Left lung (tissue), 4 donors: ENCODE measurements at regions not wholly inside any gene's neighbourhood (a gene's known extent, or its start where the extent isn't known, plus 50 kb on each side); places are given as distances from the start of the nearest gene placed in this dataset.

ENCODE experiments used
- ATAC-seq: fragments of 200-7000 bp; cut with Tn5 transposase; one replicate; pipeline ENCODE4 v1.9.1; 2020; ENCODE audit warnings: moderate library complexity
- DNase-seq, 4 donors: peaks; one replicate each; pipeline ENCODE4 v3.0.0-alpha.2; 2013 to 2020
- H3K27ac ChIP-seq, 2 donors: fragments of 200-600 bp; sonication (generic) in 1 of 2; one replicate each; pipeline versions ENCODE4 v1.5.0 to v1.8.0; 2020 to 2021
- H3K27me3 ChIP-seq, 2 donors: fragments of 200-600 bp; sonication (generic) in 1 of 2; one replicate each; pipeline versions ENCODE4 v1.5.0 to v1.8.0; 2020 to 2021
- H3K36me3 ChIP-seq, 2 donors: fragments of 200-600 bp; sonication (generic) in 1 of 2; one replicate each; pipeline versions ENCODE4 v1.5.0 to v1.8.0; 2020 to 2021
- H3K4me1 ChIP-seq, 2 donors: fragments of 200-600 bp; one replicate each; pipeline ENCODE4 v1.8.0; 2021
- H3K4me3 ChIP-seq, 2 donors: fragments of 200-600 bp; sonication (generic) in 1 of 2; one replicate each; pipeline versions ENCODE4 v1.5.0 to v1.8.0; 2020 to 2021; ENCODE audit warnings: mild to moderate bottlenecking in 1 of 2
- H3K9me3 ChIP-seq, 2 donors: fragments of 200-600 bp; sonication (generic) in 1 of 2; one replicate each; pipeline versions ENCODE4 v1.5.0 to v1.8.0; 2020 to 2021
- intact Hi-C, 2 donors: fragments of 100-400 bp; cut with DNase I; formaldehyde crosslinking; loops; one replicate each; pipeline versions ENCODE4 v1.11.2 to v1.14.2; 2022
- TF ChIP-seq, protein P1 (sequence below), 2 donors: fragments of 200-600 bp; sonication (generic) in 1 of 2; IDR thresholded peaks; one replicate each; pipeline versions ENCODE4 v1.5.0 to v1.8.0; 2021; ENCODE audit warnings: antibody characterized with exemption in 2 of 2
- donor health status: DM: no; HTN: yes; CAD: no.
- donor health status: DM: no; HTN: no; CAD: no.

DNA sequence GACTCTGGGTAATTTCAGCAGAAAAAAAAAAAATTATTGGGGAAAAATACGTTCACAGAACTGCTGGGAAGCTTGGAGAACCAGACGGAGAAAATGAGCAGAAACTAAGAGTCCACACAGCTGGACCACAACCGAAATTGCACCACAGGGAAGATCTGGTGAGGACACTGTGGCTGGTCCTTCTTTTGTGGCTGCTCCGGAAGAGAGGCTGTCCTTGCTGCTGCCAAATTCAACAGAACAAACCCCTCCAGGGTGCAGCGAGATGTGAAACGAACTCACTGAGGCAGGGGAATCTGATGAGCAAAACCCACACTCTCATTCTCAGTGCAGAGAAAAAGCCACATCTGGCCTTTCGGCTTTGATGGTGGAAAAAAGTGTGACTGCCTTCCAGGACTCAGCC, 200.0 kb downstream of the ACTL7B start:
- no peak for DNase-seq
- Histone ChIP-seq H3K9me3 (peaks cover 0 to 28% of the 10 kb centered on the region in 2 donors), H3K4me1 (no peaks in the 10 kb centered on the region), H3K27me3 (no peaks in the 10 kb centered on the region), H3K36me3 (no peaks in the 10 kb centered on the region), H3K27ac (no peak overlapping the region), H3K4me3 (no peak overlapping the region)
- intact Hi-C loops, result no loop called here
- ATAC-seq, result no peak
- TF ChIP-seq, protein P1, sequence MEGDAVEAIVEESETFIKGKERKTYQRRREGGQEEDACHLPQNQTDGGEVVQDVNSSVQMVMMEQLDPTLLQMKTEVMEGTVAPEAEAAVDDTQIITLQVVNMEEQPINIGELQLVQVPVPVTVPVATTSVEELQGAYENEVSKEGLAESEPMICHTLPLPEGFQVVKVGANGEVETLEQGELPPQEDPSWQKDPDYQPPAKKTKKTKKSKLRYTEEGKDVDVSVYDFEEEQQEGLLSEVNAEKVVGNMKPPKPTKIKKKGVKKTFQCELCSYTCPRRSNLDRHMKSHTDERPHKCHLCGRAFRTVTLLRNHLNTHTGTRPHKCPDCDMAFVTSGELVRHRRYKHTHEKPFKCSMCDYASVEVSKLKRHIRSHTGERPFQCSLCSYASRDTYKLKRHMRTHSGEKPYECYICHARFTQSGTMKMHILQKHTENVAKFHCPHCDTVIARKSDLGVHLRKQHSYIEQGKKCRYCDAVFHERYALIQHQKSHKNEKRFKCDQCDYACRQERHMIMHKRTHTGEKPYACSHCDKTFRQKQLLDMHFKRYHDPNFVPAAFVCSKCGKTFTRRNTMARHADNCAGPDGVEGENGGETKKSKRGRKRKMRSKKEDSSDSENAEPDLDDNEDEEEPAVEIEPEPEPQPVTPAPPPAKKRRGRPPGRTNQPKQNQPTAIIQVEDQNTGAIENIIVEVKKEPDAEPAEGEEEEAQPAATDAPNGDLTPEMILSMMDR (IDR thresholded peaks at IDR 0.05), result no peak

DNA sequence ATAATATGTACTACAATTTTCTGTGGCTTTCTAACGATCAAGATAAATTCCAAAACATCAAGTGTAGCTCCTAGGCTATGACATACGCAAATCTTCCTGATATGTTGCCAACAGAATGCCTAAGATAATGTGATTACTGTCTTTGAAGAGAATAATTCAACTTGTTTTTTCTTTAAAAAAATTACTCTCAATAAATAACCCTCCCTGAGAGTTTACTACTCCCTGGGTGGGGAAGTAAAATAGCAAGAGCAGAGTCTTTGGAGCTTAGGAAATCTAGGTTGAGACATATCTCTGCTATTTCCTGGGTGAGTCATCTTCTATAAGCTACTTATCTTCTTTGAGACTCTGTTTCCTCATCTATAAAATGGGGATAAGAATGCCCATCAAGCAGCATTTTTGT, 201.2 kb downstream of the ACTL7B start:
- no peaks in the 10 kb centered on the region for H3K36me3 ChIP-seq
- H3K27me3 ChIP-seq, result no peaks in the 10 kb centered on the region
- H3K4me3 ChIP-seq, result no peak overlapping the region
- no peak for ATAC-seq
- DNase-seq, result no peak
- no peaks in the 10 kb centered on the region for H3K4me1 ChIP-seq
- TF ChIP-seq, protein P1 (IDR thresholded peaks at IDR 0.05), result no peak
- intact Hi-C loops, result no loop called here
- peaks cover 0 to 16% of the 10 kb centered on the region in 2 donors for H3K9me3 ChIP-seq
- H3K27ac ChIP-seq, result no peak overlapping the region

DNA sequence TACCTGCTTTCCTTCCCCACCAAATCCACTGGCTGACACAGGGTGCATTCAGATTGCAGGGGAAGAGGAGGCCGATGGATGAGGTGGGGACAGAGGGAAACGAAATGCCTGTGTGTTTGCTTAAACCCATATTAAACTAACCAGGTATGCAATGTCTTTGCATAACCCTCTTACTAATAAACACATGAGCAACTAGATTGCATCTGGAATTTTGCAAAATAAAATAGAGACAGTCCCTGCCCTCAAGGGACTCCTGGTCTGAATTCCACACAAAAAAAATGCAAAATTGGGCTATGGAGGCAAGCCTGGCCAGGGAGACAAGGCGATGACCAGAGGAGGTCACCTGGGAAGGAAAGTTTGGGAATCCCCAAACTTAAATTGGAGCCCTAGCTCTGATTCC, 202.9 kb downstream of the ACTL7B start:
- no peaks in the 10 kb centered on the region for H3K4me1 ChIP-seq
- ATAC-seq (no peak), DNase-seq (no peak)
- TF ChIP-seq, protein P1 (IDR thresholded peaks at IDR 0.05), result no peak
- no peak overlapping the region for H3K4me3 ChIP-seq
- H3K9me3 ChIP-seq, result no peaks in the 10 kb centered on the region
- intact Hi-C loops, result no loop called here
- H3K27me3 ChIP-seq, result no peaks in the 10 kb centered on the region
- H3K27ac ChIP-seq, result no peak overlapping the region
- no peaks in the 10 kb centered on the region for H3K36me3 ChIP-seq

DNA sequence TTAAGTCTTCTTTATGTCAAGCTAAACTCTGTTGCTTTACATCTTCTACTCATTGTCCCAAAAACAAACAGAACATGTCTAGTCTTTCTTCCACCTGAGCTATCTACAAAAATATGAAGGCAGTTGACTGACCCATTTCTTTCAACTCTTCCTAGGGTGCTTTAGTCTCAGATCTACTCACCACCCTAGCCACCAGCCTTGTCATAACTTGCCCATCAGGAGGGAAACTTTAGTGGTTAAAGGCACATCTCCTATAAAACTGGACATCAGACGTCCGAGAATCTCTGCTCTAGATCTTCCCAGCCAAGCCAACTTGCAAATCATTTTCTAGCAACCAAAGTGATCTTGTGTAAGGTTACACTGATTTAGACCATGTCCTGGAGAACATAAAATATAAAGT, 205.0 kb downstream of the ACTL7B start:
- no peak for ATAC-seq
- intact Hi-C loops, result no loop called here
- TF ChIP-seq, protein P1 (IDR thresholded peaks at IDR 0.05), result no peak

DNA sequence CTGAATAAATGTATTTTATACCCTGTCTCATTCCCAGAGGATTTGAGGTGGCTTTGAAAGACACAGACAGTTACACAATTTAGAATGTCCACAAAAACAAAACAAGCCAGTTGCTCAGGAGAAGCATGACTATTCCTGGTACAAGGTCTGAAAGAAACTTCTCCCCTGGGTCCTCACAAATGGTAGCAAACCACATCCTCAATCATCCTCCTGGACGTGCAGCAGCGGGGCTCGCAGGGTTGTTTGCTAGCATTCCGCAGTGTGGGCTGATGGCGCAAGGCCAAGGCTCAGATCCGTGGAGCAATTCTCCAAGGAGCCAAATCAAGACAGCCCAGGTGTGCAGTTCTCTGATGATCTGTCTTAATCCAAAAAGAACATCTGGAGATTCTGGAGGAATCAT, 210.3 kb downstream of the ACTL7B start:
- Histone ChIP-seq H3K9me3 (no peaks in the 10 kb centered on the region), H3K36me3 (no peaks in the 10 kb centered on the region), H3K27ac (no peak overlapping the region), H3K4me3 (no peak overlapping the region), H3K27me3 (no peaks in the 10 kb centered on the region), H3K4me1 (no peaks in the 10 kb centered on the region)
- intact Hi-C loops, result no loop called here
- DNase-seq (peak in 1 of 4 donors; percentile 61), ATAC-seq (no peak)
- TF ChIP-seq, protein P1 (IDR thresholded peaks at IDR 0.05), result no peak

More for the DNA sequence above, 205.0 kb downstream of the ACTL7B start:
- DNase-seq, result no peak
- H3K36me3 ChIP-seq, result no peaks in the 10 kb centered on the region
- no peaks in the 10 kb centered on the region for H3K9me3 ChIP-seq
- no peak overlapping the region for H3K4me3 ChIP-seq
- no peaks in the 10 kb centered on the region for H3K4me1 ChIP-seq
- H3K27me3 ChIP-seq, result no peaks in the 10 kb centered on the region
- H3K27ac ChIP-seq, result no peak overlapping the region
